ES-I3 (cell line): ENCODE measurements at regions not wholly inside any gene's neighbourhood (a gene's known extent, or its start where the extent isn't known, plus 50 kb on each side); places are given as distances from the start of the nearest gene placed in this dataset.

Experiments
- H3K36me3 ChIP-seq: 2 replicates; pipeline ENCODE4 v1.6.1; 2013; ENCODE audit warnings: mild to moderate bottlenecking, low read length, control low read depth, moderate library complexity; ENCODE audit not compliant: insufficient read depth
- H3K4me1 ChIP-seq: 2 replicates; pipeline ENCODE4 v1.6.1; 2013; ENCODE audit warnings: mild to moderate bottlenecking, control low read depth, low read length; ENCODE audit not compliant: insufficient read depth
- H3K9ac ChIP-seq: 2 replicates; pipeline ENCODE4 v1.6.1; 2013; ENCODE audit warnings: low read depth, mild to moderate bottlenecking, low read length, moderate library complexity
- H3K9me3 ChIP-seq: 2 replicates; pipeline ENCODE4 v1.6.1; 2013; ENCODE audit warnings: mild to moderate bottlenecking, low read length, moderate library complexity; ENCODE audit not compliant: control insufficient read depth, insufficient read depth

DNA sequence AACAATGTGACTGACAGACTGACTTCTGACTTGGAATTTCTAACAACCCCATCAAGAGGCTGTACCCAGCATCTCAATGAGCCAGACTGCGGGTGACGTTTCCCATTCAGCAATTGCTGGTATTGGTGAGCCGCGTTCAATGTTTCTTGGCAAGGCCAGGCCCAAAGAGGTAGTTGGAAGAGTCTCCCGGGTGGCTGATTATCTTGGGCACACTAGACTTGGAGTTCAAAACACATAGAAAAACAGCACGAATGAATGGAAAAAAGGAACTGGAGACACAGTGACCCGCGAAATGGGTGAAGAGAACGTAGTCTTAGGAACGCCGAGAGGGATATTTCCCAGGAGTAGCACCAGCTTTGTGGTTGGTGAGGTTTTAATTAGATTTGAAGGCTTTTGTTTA is 81.1 kb upstream of the SLC22A11 start:
- Histone ChIP-seq H3K36me3 (no peaks in the 10 kb centered on the region), H3K9ac (no peak overlapping the region), H3K9me3 (no peaks in the 10 kb centered on the region), H3K4me1 (peaks cover 8% of the 10 kb centered on the region; the same call in 1 of the 2 replicates)

DNA sequence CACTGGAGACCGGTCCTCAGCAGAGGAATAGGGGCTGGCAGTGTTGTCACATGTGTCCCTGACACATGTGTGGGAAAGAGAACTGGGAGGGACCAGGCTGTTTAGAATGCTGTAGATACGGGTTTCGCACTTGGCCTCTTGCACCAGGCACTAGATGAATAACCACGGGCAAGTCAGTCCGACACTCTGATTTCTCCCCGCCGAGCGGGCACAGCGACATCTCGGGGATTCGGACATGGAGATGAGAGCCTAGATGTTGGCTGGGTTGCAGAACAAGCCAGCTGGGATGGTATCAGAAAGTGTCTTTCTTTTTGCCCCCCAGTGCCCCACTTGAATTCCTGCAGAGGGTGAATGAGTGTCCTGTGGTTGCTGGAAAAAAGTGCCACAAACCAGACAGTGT is 80.6 kb upstream of the SLC22A11 start:
- Histone ChIP-seq H3K4me1 (peaks cover 8% of the 10 kb centered on the region; the same call in 1 of the 2 replicates), H3K9me3 (no peaks in the 10 kb centered on the region), H3K9ac (no peak overlapping the region), H3K36me3 (no peaks in the 10 kb centered on the region)

DNA sequence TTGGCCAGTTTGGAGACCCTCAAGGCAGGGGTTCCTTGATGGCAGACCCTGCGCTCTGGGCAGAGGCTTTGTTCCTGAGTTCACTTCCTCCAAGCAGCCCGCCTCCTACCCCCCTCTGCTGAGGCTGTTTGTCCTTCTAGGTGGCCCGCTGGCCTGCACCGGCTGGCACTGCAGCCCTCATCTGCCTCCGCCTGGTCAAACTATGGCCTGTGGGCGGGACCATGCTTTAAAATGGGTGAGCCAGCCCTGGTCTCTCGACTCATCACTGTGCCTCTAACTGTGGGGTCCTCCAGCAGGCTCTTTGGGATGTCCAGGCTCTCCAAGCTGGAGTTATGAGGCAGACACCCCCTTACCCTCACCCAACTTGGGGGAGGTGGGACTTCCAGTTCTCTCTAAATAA is 78.9 kb upstream of the SLC22A11 start:
- Histone ChIP-seq H3K36me3 (no peaks in the 10 kb centered on the region), H3K9me3 (no peaks in the 10 kb centered on the region), H3K4me1 (peaks cover 8% of the 10 kb centered on the region; the same call in 1 of the 2 replicates), H3K9ac (no peak overlapping the region)

DNA sequence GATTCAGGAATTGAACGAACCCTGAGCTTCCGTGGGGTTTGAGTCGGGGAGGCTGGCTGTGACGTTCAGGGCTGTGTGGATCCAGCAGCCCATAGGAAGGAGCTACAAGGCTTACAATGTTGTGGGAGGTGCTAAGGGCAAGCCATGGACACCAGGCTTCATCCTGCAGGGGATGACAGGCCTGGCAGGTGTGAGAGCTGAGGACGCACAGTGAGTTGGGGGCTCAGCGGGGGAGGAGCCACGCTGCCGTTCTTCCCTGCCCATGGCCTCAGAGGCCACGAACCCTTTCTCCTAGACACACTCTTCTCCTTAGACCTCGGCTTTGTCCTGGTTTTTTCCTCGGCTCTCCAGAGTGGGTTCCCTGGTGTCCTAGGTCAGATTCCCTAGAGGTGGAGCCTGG is 78.1 kb upstream of the SLC22A11 start:
- Histone ChIP-seq H3K4me1 (peaks cover 8% of the 10 kb centered on the region; the same call in 1 of the 2 replicates), H3K9me3 (no peaks in the 10 kb centered on the region), H3K36me3 (no peaks in the 10 kb centered on the region), H3K9ac (no peak overlapping the region)

DNA sequence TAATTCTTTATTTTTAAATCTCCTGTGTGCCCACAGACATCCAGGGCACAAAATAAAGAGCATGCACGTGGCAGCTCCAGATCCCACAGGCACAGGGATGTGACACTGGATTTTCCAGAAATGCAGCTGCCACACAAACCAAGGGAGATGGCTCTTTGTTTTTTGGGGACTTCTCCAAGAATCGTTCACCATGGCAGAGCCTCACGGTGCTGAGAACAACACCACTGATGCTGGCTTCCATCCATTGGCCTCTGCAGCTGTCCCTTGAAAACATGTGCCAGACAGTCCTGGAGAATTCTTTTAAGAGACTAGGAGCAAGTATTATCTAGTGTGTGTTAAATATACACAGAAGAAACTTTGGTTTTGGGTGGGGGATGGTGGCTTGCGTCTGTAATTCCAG is 73.2 kb upstream of the SLC22A11 start:
- Histone ChIP-seq H3K9me3 (no peaks in the 10 kb centered on the region), H3K4me1 (peaks cover 2% of the 10 kb centered on the region; the same call in 1 of the 2 replicates), H3K9ac (no peak overlapping the region), H3K36me3 (no peaks in the 10 kb centered on the region)

DNA sequence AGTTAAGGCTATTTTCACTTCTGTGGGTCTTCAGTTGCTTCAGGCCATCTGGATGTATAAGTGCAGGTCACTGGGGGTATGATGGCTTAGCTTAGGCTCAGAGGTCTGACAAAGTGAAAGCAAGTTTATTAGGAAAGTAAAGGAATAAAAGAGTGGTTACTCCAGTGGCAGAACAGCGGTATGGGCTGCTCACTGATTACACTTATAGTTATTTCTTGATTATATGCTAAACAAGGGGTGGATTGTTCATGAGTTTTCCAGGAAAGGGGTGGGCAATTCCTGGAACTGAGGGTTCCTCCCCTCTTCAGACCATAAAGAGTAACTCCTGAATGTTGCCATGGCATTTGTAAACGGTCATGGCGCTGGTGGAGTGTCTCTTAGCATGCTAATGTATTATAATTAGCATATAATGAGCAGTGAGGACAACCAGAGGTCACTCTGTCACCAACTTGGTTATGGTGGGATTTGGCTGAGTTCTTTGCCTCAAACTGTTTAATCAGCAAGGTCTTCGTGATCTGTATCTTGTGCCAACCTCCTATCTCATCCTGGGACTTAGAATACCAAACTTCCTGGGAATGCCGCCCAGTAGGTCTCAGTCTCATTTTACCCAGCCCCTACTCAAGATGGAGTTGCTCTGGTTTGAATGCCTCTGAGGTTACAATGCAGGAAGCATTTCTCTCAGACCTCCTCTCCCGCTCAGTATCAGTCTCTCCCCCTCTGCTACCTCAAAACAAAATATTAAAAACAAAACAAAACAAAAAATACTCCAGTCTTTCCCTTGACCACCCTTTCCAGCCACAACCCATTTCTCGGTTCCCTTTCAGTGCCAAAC is 71.3 kb upstream of the SLC22A11 start:
- Histone ChIP-seq H3K36me3 (no peaks in the 10 kb centered on the region), H3K4me1 (no peaks in the 10 kb centered on the region), H3K9me3 (no peaks in the 10 kb centered on the region), H3K9ac (no peak overlapping the region)

DNA sequence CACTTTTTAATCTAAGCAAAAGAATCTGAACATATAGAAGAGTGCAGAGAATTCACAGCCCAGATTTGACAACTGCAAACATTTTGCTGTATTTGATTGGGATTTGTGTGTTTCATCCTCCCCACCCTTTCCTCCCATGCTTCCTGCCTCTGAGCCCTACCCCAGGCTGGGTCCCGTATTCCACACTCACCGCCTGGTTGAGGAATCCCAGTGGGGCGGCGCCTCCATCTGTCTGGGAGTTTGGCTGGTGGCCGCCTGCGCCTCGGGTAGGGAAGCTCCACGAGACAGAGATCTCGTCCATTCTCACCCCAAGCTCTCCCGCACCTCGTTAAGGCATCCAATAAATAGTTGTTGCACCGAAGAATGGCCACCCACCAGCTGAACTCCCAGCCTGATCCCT is 70.7 kb upstream of the SLC22A11 start:
- Histone ChIP-seq H3K4me1 (no peaks in the 10 kb centered on the region), H3K36me3 (no peaks in the 10 kb centered on the region), H3K9me3 (no peaks in the 10 kb centered on the region), H3K9ac (no peak overlapping the region)

DNA sequence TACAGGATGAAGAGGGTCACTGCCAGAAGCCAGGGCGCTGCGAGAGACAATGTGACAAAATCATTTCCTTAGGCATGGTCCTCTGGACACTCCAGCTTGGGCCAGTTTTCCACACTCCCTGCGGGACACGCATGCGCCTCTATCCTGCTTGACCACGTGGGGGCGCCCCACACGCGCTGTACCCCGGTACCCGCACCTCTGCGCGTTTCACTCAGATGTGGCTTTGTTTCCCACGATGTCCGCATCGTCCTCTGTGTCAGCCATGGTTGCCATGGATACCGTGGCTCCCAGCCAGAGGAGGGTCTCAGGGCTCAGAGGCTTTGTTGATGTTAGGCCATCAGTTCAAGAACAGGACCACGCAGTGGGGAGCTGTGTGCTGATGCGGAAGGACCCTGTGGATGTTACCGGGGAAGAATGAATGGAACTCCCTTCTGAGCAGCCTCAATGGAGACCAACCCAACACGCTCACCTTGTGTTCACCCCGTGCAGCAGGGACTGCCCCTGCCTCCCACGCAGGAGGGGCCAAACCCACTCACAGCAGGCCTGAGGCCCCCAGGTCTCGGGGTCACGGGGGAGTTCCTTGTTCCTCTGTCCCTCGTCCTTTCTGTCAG is 65.8 kb upstream of the SLC22A11 start:
- H3K36me3 ChIP-seq: no peaks in the 10 kb centered on the region
- H3K9ac ChIP-seq: no peak overlapping the region
- H3K9me3 ChIP-seq: no peaks in the 10 kb centered on the region; the same call in 1 of the 2 replicates
- no peaks in the 10 kb centered on the region for H3K4me1 ChIP-seq

DNA sequence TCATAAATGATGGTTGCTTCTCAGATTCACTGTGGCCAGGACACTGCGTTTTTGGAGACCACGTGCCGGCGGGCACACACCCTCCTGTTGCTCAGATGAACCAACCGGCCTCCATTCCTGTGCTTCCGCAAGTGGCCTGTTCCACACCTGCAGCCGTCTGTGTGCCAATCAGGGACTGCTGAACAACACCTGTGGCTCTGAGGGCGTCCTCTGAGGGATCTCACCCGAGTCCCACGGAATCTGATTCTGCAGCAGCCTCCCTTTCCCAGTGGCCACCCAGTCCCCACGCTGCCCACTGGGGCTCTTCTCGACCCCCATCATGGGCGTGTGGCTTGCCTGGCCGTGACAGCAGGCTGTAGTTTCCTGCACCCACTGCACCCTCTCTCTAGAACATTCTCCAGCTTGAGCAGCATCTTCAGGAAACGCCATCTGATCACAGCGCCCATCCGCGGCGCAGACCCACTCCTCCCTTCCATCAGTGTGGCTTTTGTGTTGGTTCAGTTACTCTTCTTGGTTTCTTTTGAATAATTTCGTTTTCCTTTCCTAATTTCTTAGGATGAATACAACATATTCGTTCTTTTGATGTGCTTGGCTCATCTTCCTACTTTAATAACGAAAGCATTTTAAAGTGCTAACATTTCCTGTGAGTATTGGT is 65.1 kb upstream of the SLC22A11 start:
- Histone ChIP-seq H3K9me3 (no peaks in the 10 kb centered on the region; the same call in 1 of the 2 replicates), H3K36me3 (no peaks in the 10 kb centered on the region), H3K9ac (no peak overlapping the region), H3K4me1 (no peaks in the 10 kb centered on the region)

DNA sequence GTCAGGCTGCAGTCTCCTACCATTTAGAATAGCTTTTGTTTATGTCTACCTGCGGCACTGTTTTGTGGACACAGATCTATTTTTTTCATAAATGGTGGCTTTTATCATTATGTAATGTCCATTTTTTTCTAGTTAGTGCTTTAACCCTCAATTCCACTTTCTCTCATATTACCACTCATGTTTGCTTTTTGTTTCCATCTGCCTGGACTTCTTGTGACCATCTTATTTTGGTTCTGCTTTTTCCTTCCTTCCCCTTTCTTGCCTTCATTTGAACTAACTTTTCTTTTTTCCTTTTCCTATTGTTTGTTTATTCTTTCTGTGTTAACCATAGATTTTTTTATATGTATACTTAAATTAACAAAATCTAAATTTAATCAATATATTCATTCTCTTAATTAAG is 63.2 kb upstream of the SLC22A11 start:
- Histone ChIP-seq H3K9me3 (no peaks in the 10 kb centered on the region; the same call in 1 of the 2 replicates), H3K9ac (no peak overlapping the region), H3K4me1 (no peaks in the 10 kb centered on the region), H3K36me3 (no peaks in the 10 kb centered on the region)

DNA sequence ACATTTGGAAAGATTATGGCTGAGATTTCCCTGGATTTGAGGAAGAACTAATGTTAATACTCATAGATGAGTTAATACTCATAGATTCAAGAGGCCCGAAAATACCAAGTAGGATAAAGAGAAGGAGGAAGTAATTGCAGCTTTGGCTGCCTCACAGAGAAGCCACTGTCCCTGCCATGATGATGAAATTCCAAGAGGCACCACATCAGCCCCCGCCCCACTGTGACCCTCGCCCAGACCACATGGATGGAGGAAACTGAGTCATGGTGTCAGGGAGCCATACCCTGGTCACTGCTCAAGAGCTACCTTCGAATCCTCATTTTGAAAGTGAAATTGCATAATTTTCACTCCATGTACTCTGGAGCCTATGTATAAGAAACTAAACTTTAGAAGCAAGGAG is 57.6 kb upstream of the SLC22A11 start:
- H3K4me1 ChIP-seq: no peaks in the 10 kb centered on the region
- no peaks in the 10 kb centered on the region for H3K36me3 ChIP-seq

DNA sequence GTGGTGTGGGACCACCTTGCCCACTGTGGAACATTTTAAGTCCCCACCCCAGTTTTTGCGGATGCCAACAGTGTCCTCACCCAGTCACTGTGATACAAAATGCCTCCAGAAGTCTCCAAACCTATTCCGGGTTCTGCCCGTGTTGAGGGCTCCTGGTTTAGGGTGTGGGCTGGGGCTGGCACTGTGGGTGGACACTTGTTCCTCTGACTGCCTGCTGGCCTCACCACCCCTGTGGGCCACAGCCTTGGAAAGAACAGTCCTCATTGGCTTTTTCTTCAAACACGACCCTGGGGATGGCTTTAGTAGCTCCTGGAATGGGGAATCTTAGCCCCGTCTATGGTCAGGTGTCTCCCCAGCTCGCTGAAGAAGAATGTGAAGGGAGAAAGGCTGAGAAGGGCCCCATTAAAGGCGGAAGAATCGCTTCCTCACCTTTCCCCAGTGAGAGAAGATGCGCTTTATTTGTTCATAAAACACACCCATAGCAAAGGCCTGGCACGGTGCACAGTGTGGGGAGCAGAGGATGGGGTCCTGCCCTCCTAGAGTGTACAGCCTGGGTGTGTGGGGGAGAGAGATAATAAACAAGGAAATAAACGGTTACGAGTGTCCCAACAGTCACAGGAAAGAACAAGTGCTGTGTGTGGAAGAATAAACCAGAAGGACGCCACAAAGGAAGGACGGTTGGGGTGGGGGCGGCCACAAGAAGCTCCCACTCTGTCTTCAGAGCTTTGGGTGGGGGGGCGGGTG is 56.3 kb upstream of the SLC22A11 start:
- Histone ChIP-seq H3K36me3 (no peaks in the 10 kb centered on the region), H3K9me3 (no peaks in the 10 kb centered on the region; the same call in none of the 2 replicates), H3K4me1 (no peaks in the 10 kb centered on the region), H3K9ac (no peak overlapping the region)

More for the DNA sequence above, 57.6 kb upstream of the SLC22A11 start:
- Histone ChIP-seq H3K9ac (no peak overlapping the region), H3K9me3 (no peaks in the 10 kb centered on the region; the same call in 1 of the 2 replicates)

DNA sequence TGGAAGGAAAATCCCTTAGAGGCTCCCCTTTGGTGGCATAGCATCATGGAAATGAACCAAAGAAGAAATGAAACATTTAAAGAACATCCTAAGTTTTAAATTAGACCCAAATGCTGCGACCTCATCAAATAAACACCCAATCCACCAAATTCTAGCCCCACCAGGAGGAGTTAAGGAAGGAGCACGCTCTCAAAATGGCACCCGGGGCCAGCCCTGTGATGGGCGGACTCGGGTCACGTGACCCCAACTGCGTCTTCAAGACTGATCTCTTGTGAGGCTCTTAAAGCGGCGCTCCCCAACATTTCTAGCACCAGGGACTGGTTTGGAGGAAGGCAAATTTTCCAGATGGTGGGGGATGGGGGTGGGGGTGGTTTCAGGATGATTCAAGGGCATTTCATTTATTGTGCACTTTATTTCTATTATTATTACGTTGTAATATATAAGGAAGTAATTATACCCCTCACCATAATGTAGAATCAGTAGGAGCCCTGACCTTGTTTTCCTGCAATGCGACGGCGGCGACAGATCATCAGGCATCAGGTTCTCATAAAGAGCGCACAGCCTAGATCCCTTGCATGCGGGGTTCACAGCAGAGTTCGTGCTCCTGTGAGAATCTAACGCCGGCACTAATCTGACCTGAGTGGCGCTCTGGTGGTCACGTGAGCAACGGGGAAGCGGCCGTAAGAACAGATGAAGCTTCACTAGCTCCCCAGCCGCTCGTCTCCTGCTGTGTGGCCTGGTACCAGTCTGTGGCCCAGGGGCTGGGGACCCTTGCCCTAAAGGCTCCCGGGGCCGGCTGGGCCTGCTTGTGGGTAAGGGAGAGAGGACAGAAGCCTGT is 55.3 kb upstream of the SLC22A11 start:
- Histone ChIP-seq H3K36me3 (no peaks in the 10 kb centered on the region), H3K9ac (no peak overlapping the region), H3K4me1 (no peaks in the 10 kb centered on the region), H3K9me3 (no peaks in the 10 kb centered on the region; the same call in 1 of the 2 replicates)
